ENCODE measurements at regions not wholly inside any gene's neighbourhood (a gene's known extent, or its start where the extent isn't known, plus 50 kb on each side); places are given as distances from the start of the nearest gene placed in this dataset.

DNA sequence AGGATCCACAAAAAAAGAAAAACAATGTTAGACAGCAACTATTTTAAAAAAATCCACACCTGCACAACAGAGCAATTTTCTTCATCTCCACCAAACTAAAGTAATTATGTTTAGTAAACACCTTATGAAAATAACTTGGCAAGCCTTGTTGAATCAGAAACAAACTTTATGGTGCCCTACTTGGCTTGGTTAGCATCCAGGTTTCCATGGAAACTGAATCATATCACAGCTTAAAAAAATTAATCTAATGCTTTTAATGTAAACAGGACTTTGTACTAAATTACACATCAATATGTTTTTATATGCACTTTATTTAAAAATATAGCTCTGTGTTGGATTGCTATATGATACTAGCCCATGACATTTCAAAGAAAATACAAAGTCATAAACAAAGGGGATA is 1882.4 kb downstream of the SUCLG1 start:
- TF ChIP-seq, protein P1, sequence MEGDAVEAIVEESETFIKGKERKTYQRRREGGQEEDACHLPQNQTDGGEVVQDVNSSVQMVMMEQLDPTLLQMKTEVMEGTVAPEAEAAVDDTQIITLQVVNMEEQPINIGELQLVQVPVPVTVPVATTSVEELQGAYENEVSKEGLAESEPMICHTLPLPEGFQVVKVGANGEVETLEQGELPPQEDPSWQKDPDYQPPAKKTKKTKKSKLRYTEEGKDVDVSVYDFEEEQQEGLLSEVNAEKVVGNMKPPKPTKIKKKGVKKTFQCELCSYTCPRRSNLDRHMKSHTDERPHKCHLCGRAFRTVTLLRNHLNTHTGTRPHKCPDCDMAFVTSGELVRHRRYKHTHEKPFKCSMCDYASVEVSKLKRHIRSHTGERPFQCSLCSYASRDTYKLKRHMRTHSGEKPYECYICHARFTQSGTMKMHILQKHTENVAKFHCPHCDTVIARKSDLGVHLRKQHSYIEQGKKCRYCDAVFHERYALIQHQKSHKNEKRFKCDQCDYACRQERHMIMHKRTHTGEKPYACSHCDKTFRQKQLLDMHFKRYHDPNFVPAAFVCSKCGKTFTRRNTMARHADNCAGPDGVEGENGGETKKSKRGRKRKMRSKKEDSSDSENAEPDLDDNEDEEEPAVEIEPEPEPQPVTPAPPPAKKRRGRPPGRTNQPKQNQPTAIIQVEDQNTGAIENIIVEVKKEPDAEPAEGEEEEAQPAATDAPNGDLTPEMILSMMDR (conservative IDR thresholded peaks at IDR 0.05 in 1 of 2, IDR thresholded peaks at IDR 0.05 in 1 of 2; ENCODE audit: low read depth in 1 of 2, low read length in 2 of 2) = no peak
- no peak for TF ChIP-seq EZH2 (IDR thresholded peaks at IDR 0.05; ENCODE audit: low read length, missing control alignments)

Measured in fibroblast of lung (primary cell).